HCT116 (cell line): ENCODE measurements at regions not wholly inside any gene's neighbourhood (a gene's known extent, or its start where the extent isn't known, plus 50 kb on each side); places are given as distances from the start of the nearest gene placed in this dataset.

Experiments
- ATAC-seq: fragments of 200-7000 bp; cut with Tn5 transposase; 2 replicates; pipeline ENCODE4 v1.9.1; 2020; ENCODE audit warnings: mild to moderate bottlenecking, moderate library complexity
- BruUV-seq: library from RNA; stranded (reverse); fragments of 400-500 nt; replicated peaks from 2 replicates; lab custom pipeline; 2021; lab: Mats Ljungman, UMichigan
- CTCF ChIA-PET: fragments of 300-600 bp; sonication (Branson Sonifier 250); formaldehyde crosslinking; loops from one replicate; lab custom pipeline; 2021; ENCODE audit warnings: antibody characterized with exemption; lab: Charles Lee
- POLR2A ChIA-PET: fragments of 300-600, 350-600 bp; sonication (Branson Sonifier 250); formaldehyde crosslinking; loops from one replicate; lab custom pipeline; 2021; ENCODE audit warnings: antibody characterized with exemption; lab: Charles Lee
- RAD21 ChIA-PET, 2 experiments: fragments of 300-600 bp; sonication (Branson Sonifier 250); formaldehyde crosslinking; loops; one replicate each; lab custom pipeline; 2023; ENCODE audit warnings: low total read pairs in 2 of 2; ENCODE audit not compliant: uncharacterized antibody in 2 of 2, unreplicated experiment in 2 of 2, low non-redundant PET in 1 of 2; lab: Charles Lee
- DNase-seq: peaks from one replicate; pipeline ENCODE4 v3.0.0-alpha.2; 2010; ENCODE audit warnings: low read depth, low spot score
- H2AFZ ChIP-seq: fragments of 200-600 bp; shearing (Covaris generic), sonication (generic); 2 replicates; pipeline ENCODE4 v1.6.1; 2017; ENCODE audit warnings: low read depth, mixed run types, mixed read lengths, antibody characterized with exemption, low read length; ENCODE audit not compliant: poor library complexity, severe bottlenecking
- H3K27ac ChIP-seq: 2 replicates; pipeline ENCODE4 v1.5.1; 2012; ENCODE audit warnings: low read depth, low read length
- H3K27me3 ChIP-seq: fragments of 200-600 bp; sonication (generic); 2 replicates; pipeline ENCODE4 v1.6.1; 2016; ENCODE audit warnings: mixed run types, low read length, mixed read lengths; ENCODE audit not compliant: insufficient read depth
- H3K36me3 ChIP-seq, 2 experiments: fragments of 200-500 bp in 1 of 2; fragments of 200-600 bp in 1 of 2; sonication (Bioruptor generic) in 1 of 2; sonication (generic) in 1 of 2; 2 replicates each; pipeline versions ENCODE4 v1.5.1 to v1.6.1; 2014 to 2016; ENCODE audit warnings: low read length in 2 of 2, inconsistent platforms in 1 of 2, mixed read lengths in 1 of 2, mixed run types in 1 of 2; ENCODE audit not compliant: insufficient read depth in 2 of 2, control insufficient read depth in 1 of 2
- H3K4me1 ChIP-seq, 2 experiments: fragments of 200-600 bp in 1 of 2; sonication (generic) in 1 of 2; 2 replicates each; pipeline versions ENCODE4 v1.5.1 to v1.6.1; 2012 to 2017; ENCODE audit warnings: low read length in 2 of 2, inconsistent platforms in 1 of 2, mild to moderate bottlenecking in 1 of 2, mixed read lengths in 1 of 2, mixed run types in 1 of 2, moderate library complexity in 1 of 2; ENCODE audit not compliant: insufficient read depth in 2 of 2, control insufficient read depth in 1 of 2
- H3K4me2 ChIP-seq: fragments of 200-600 bp; sonication (generic); 2 replicates; pipeline ENCODE4 v1.6.1; 2017; ENCODE audit warnings: mixed run types, low read length, mixed read lengths
- H3K4me3 ChIP-seq, 2 experiments: fragments of 200-600 bp in 1 of 2; sonication (generic) in 1 of 2; replicated peaks in 1 of 2; 2 replicates each; pipeline ENCODE4 v1.5.1; 2011 to 2016; ENCODE audit warnings: low read length in 2 of 2, control low read depth in 1 of 2, low read depth in 1 of 2, mild to moderate bottlenecking in 1 of 2, mixed read lengths in 1 of 2, mixed run types in 1 of 2
- H3K79me2 ChIP-seq: fragments of 200-600 bp; sonication (generic); 2 replicates; pipeline ENCODE4 v1.6.1; 2017; ENCODE audit warnings: mild to moderate bottlenecking, mixed run types, low read length, moderate library complexity, mixed read lengths; ENCODE audit not compliant: insufficient read depth
- H3K9ac ChIP-seq: fragments of 200-600 bp; sonication (generic); 2 replicates; pipeline ENCODE4 v1.6.1; 2016; ENCODE audit warnings: low read length, mixed read lengths
- H3K9me2 ChIP-seq: fragments of 200-600 bp; sonication (generic), shearing (Covaris generic); 2 replicates; pipeline ENCODE4 v1.6.1; 2017; ENCODE audit warnings: mixed run types, mild to moderate bottlenecking, moderate library complexity; ENCODE audit not compliant: insufficient read depth
- H3K9me3 ChIP-seq, 2 experiments: fragments of 200-500 bp in 1 of 2; fragments of 200-600 bp in 1 of 2; sonication (Bioruptor generic) in 1 of 2; sonication (generic) in 1 of 2; 2 replicates each; pipeline ENCODE4 v1.6.1; 2014 to 2017; ENCODE audit warnings: low read length in 2 of 2, mixed read lengths in 2 of 2, inconsistent platforms in 1 of 2, low read depth in 1 of 2, mild to moderate bottlenecking in 1 of 2, mixed run types in 1 of 2, moderate library complexity in 1 of 2; ENCODE audit not compliant: control insufficient read depth in 1 of 2, insufficient read depth in 1 of 2
- H4K20me1 ChIP-seq: fragments of 200-600 bp; sonication (generic), shearing (Covaris generic); 2 replicates; pipeline ENCODE4 v1.6.1; 2017; ENCODE audit warnings: mixed run types, mild to moderate bottlenecking, moderate library complexity; ENCODE audit not compliant: insufficient read depth
- ATF3 ChIP-seq: IDR thresholded peaks from 2 replicates; pipeline ENCODE4 v1.6.1; 2012
- CEBPB ChIP-seq: IDR thresholded peaks from 2 replicates; pipeline ENCODE4 v1.6.1; 2012; ENCODE audit warnings: low read depth
- CTCF ChIP-seq, 3 experiments: fragments of 200-600 bp in 1 of 3; sonication (generic) in 1 of 3; IDR thresholded peaks in 2 of 3; conservative IDR thresholded peaks in 1 of 3; 2 replicates each; pipeline ENCODE4 v1.5.1; 2012 to 2017; ENCODE audit warnings: low read depth in 2 of 3, low read length in 2 of 3, antibody characterized with exemption in 1 of 3, borderline replicate concordance in 1 of 3, control low read depth in 1 of 3, mild to moderate bottlenecking in 1 of 3, mixed read lengths in 1 of 3, mixed run types in 1 of 3, moderate library complexity in 1 of 3; ENCODE audit not compliant: insufficient read depth in 1 of 3
- EGR1 ChIP-seq: IDR thresholded peaks from 2 replicates; pipeline ENCODE4 v1.6.1; 2012; ENCODE audit warnings: low read depth
- EZH2phosphoT487 ChIP-seq: fragments of 200-600 bp; IDR thresholded peaks from 2 replicates; pipeline ENCODE4 v1.6.1; 2018; ENCODE audit warnings: antibody characterized with exemption, borderline replicate concordance
- FOSL1 ChIP-seq: IDR thresholded peaks from 2 replicates; pipeline ENCODE4 v1.6.1; 2012; ENCODE audit warnings: low read depth
- MAX ChIP-seq: IDR thresholded peaks from 2 replicates; pipeline ENCODE4 v1.6.1; 2012
- POLR2A ChIP-seq: IDR thresholded peaks from 2 replicates; pipeline ENCODE4 v1.7.0; 2011; ENCODE audit warnings: borderline replicate concordance; ENCODE audit not compliant: insufficient read depth, insufficient read length; ENCODE audit errors: extremely low read depth
- REST ChIP-seq: IDR thresholded peaks from 2 replicates; pipeline ENCODE4 v1.6.1; 2012; ENCODE audit warnings: low read depth
- SIN3A ChIP-seq: IDR thresholded peaks from 2 replicates; pipeline ENCODE4 v1.6.1; 2012; ENCODE audit warnings: low read depth
- SRF ChIP-seq: IDR thresholded peaks from 2 replicates; pipeline ENCODE4 v1.6.1; 2012; ENCODE audit warnings: low read depth
- ZNF274 ChIP-seq: fragments of 200-500 bp; sonication (Bioruptor generic); IDR thresholded peaks from 2 replicates; pipeline ENCODE4 v1.6.1; 2014; ENCODE audit warnings: mild to moderate bottlenecking, low read depth, low read length, inconsistent platforms
- intact Hi-C: fragments of 100-400 bp; cut with micrococcal nuclease; formaldehyde crosslinking; loops from 2 replicates; pipeline ENCODE4 v1.10.0; 2022
- TF ChIP-seq, protein P1 (sequence below): IDR thresholded peaks from 2 replicates; pipeline ENCODE4 v1.6.1; 2011; ENCODE audit warnings: mild to moderate bottlenecking, low read length, moderate library complexity; ENCODE audit not compliant: insufficient replicate concordance; ENCODE audit errors: extremely low read depth

DNA sequence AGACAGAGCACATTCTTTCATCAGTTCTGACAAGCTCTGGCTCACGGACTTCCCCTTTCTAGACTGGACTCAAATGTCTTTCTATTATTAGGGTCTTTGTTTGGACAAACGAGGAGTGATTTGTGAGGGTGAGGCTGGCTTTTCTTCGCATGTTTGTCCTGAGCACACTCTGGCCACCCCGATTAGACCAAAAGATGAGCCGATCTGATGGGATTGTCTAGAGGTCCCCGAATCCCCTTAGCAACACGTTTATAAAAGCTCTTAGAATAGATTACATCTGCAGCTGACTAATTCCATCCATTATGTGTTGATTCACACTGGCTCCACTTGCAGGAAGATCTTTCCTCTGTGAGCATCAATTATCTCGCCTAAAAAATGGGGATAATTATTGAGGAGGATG, 675.4 kb upstream of the AUTS2 start:
- intact Hi-C loops, result no loop called here
- Histone ChIP-seq H3K4me1 (no peaks in the 10 kb centered on the region), H3K9ac (no peak overlapping the region), H3K36me3 (no peaks in the 10 kb centered on the region), H3K9me3 (peaks cover 3 to 44% of the 10 kb centered on the region in 2 experiments; a peak in 2 of 4 replicates), H3K79me2 (no peaks in the 10 kb centered on the region), H3K4me3 (no peak overlapping the region), H3K4me2 (no peak overlapping the region), H4K20me1 (no peaks in the 10 kb centered on the region), H3K9me2 (no peaks in the 10 kb centered on the region), H3K27me3 (no peaks in the 10 kb centered on the region), H3K27ac (no peak overlapping the region), H2AFZ (no peak overlapping the region)
- RAD21 ChIA-PET, result no interaction called here
- no peak for ATAC-seq
- CTCF ChIA-PET, result no interaction called here
- no TSS peak for BruUV-seq
- TF ChIP-seq EGR1 (no peak), ATF3 (no peak), SIN3A (no peak), FOSL1 (no peak)
- POLR2A ChIA-PET, result no interaction called here
- DNase-seq, result no peak

DNA sequence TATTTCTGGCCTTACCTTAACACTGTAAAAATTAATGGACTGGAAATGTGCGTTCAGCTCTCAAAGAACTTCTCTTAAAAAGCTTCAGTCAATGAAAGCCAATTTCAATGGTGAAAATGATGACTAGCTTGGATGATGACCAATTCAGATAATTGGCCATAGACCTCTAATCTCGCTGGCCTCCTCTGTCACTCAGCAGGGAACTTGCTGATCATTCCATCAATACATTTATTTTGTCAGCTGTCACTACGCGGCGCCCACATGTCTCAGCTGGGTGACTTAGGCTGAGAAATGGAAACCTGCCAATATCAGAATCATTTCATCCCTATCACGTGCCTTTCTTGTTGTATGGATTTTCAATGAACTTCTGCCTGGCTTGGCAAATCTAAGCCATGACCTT, 673.0 kb upstream of the AUTS2 start:
- H4K20me1 ChIP-seq, result no peaks in the 10 kb centered on the region
- no peak for TF ChIP-seq SRF
- TF ChIP-seq POLR2A, result no peak
- no peak for TF ChIP-seq CEBPB
- no peak for TF ChIP-seq MAX
- TF ChIP-seq CTCF (IDR thresholded peaks at IDR 0.05 in 2 of 3, conservative IDR thresholded peaks at IDR 0.05 in 1 of 3; ENCODE audit: borderline replicate concordance in 1 of 3, insufficient read depth in 1 of 3, low read depth in 2 of 3, low read length in 2 of 3), result no peak
- TF ChIP-seq REST, result no peak
- no peak for TF ChIP-seq EZH2phosphoT487
- TF ChIP-seq, protein P1, sequence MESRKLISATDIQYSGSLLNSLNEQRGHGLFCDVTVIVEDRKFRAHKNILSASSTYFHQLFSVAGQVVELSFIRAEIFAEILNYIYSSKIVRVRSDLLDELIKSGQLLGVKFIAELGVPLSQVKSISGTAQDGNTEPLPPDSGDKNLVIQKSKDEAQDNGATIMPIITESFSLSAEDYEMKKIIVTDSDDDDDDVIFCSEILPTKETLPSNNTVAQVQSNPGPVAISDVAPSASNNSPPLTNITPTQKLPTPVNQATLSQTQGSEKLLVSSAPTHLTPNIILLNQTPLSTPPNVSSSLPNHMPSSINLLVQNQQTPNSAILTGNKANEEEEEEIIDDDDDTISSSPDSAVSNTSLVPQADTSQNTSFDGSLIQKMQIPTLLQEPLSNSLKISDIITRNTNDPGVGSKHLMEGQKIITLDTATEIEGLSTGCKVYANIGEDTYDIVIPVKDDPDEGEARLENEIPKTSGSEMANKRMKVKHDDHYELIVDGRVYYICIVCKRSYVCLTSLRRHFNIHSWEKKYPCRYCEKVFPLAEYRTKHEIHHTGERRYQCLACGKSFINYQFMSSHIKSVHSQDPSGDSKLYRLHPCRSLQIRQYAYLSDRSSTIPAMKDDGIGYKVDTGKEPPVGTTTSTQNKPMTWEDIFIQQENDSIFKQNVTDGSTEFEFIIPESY, result no peak
- no peak for TF ChIP-seq ZNF274
- peaks cover 6 to 38% of the 10 kb centered on the region in 2 experiments; a peak in 2 of 4 replicates for H3K9me3 ChIP-seq
- no peak overlapping the region for H3K27ac ChIP-seq
- POLR2A ChIA-PET, result no interaction called here
- no peaks in the 10 kb centered on the region for H3K36me3 ChIP-seq
- RAD21 ChIA-PET, result no interaction called here
- no peak overlapping the region for H2AFZ ChIP-seq
- H3K79me2 ChIP-seq, result no peaks in the 10 kb centered on the region
- H3K9me2 ChIP-seq, result no peaks in the 10 kb centered on the region
- H3K4me2 ChIP-seq, result no peak overlapping the region
- DNase-seq, result no peak
- H3K4me3 ChIP-seq, result no peak overlapping the region
- no peaks in the 10 kb centered on the region for H3K27me3 ChIP-seq
- no peak overlapping the region for H3K9ac ChIP-seq
- intact Hi-C loops, result no loop called here
- no TSS peak for BruUV-seq
- H3K4me1 ChIP-seq, result no peaks in the 10 kb centered on the region
- CTCF ChIA-PET, result no interaction called here
- no peak for ATAC-seq
